B cell (primary cell): ENCODE measurements at regions not wholly inside any gene's neighbourhood (a gene's known extent, or its start where the extent isn't known, plus 50 kb on each side); places are given as distances from the start of the nearest gene placed in this dataset.

Experiments
- ATAC-seq: fragments of 200-7000 bp; cut with Tn5 transposase; one replicate; pipeline ENCODE4 v1.10.0; 2021; ENCODE audit warnings: low read depth, mild to moderate bottlenecking, moderate number of reproducible peaks, moderate library complexity
- CTCF ChIA-PET: fragments of 350-600 bp; sonication (Branson Sonifier 250); formaldehyde crosslinking; loops from one replicate; lab custom pipeline; 2021; ENCODE audit warnings: antibody characterized with exemption, inconsistent platforms; lab: Charles Lee
- POLR2A ChIA-PET: fragments of 350-600 bp; sonication (Branson Sonifier 250); formaldehyde crosslinking; loops from one replicate; lab custom pipeline; 2021; ENCODE audit warnings: antibody characterized with exemption; lab: Charles Lee
- DNase-seq: peaks from one replicate; pipeline ENCODE4 v3.0.0; 2013
- H2AFZ ChIP-seq: 2 replicates; pipeline ENCODE4 v1.6.1; 2012; ENCODE audit warnings: mild to moderate bottlenecking, low read depth, low read length; ENCODE audit not compliant: insufficient read depth, poor library complexity, severe bottlenecking
- H3K27ac ChIP-seq, 2 donors: 1 replicate in 1 of 2; 2 replicates in 1 of 2; pipeline ENCODE4 v1.5.1; 2012 to 2013; ENCODE audit warnings: low read length in 2 of 2, mild to moderate bottlenecking in 2 of 2, moderate library complexity in 1 of 2
- H3K27me3 ChIP-seq, 4 experiments: fragments of 200-600 bp in 1 of 4; sonication (generic) in 1 of 4; replicated peaks in 1 of 4; 1 replicate in 2 of 4; 2 replicates in 2 of 4; pipeline versions ENCODE4 v1.6.1 to v1.7.0; 2013 to 2016; ENCODE audit warnings: low read length in 3 of 4, mild to moderate bottlenecking in 2 of 4, mixed read lengths in 1 of 4, moderate library complexity in 1 of 4; ENCODE audit not compliant: insufficient read depth in 4 of 4, control insufficient read depth in 3 of 4; ENCODE audit errors: control extremely low read depth in 1 of 4
- H3K36me3 ChIP-seq, 2 experiments: replicated peaks in 1 of 2; 1 replicate in 1 of 2; 2 replicates in 1 of 2; pipeline versions ENCODE4 v1.6.1 to v1.7.1; 2013; ENCODE audit warnings: low read length in 1 of 2; ENCODE audit not compliant: insufficient read depth in 2 of 2, control insufficient read depth in 1 of 2; ENCODE audit errors: control extremely low read depth in 1 of 2, extremely low read depth in 1 of 2
- H3K4me1 ChIP-seq, 2 donors: fragments of 200-600 bp in 1 of 2; sonication (generic) in 1 of 2; 1 replicate in 1 of 2; 2 replicates in 1 of 2; pipeline versions ENCODE4 v1.5.1 to v1.6.1; 2013 to 2017; ENCODE audit warnings: low read length in 2 of 2; ENCODE audit not compliant: control insufficient read depth in 2 of 2, insufficient read depth in 2 of 2
- H3K4me2 ChIP-seq: replicated peaks from 2 replicates; pipeline ENCODE3; 2012; ENCODE audit warnings: mild to moderate bottlenecking, low read depth, low read length; ENCODE audit not compliant: poor library complexity, severe bottlenecking
- H3K4me3 ChIP-seq, 5 experiments: fragments of 200-600 bp in 1 of 5; sonication (generic) in 1 of 5; 1 replicate in 3 of 5; 2 replicates in 2 of 5; pipeline versions ENCODE4 v1.5.1 to v1.7.0; 2011 to 2016; ENCODE audit warnings: low read length in 4 of 5, mild to moderate bottlenecking in 4 of 5, low read depth in 2 of 5, control low read depth in 1 of 5, moderate library complexity in 1 of 5; ENCODE audit not compliant: insufficient read depth in 1 of 5; ENCODE audit errors: control extremely low read depth in 1 of 5, extremely low read depth in 1 of 5
- H3K79me2 ChIP-seq: fragments of 200-600 bp; sonication (generic); one replicate; pipeline ENCODE4 v1.6.0; 2016; ENCODE audit warnings: low read length; ENCODE audit not compliant: control insufficient read depth, insufficient read depth
- H3K9ac ChIP-seq: fragments of 200-600 bp; sonication (generic); 2 replicates; pipeline ENCODE4 v1.6.1; 2017; ENCODE audit warnings: mild to moderate bottlenecking, low read length, moderate library complexity
- H3K9me3 ChIP-seq, 3 donors: one replicate each; pipeline versions ENCODE4 v1.6.1 to v1.7.1; 2013; ENCODE audit warnings: low read length in 2 of 3; ENCODE audit not compliant: control insufficient read depth in 2 of 3, insufficient read depth in 1 of 3; ENCODE audit errors: control extremely low read depth in 1 of 3
- H4K20me1 ChIP-seq: 2 replicates; pipeline ENCODE4 v1.6.0; 2012; ENCODE audit warnings: mild to moderate bottlenecking, low read length; ENCODE audit not compliant: insufficient read depth, control insufficient read depth, poor library complexity, severe bottlenecking
- H3K27ac Mint-ChIP-seq: one replicate; pipeline ENCODE4 v1.8.0; 2021; ENCODE audit warnings: mixed read lengths
- H3K27me3 Mint-ChIP-seq: one replicate; pipeline ENCODE4 v1.8.0; 2021; ENCODE audit warnings: mixed read lengths
- H3K4me1 Mint-ChIP-seq: one replicate; pipeline ENCODE4 v1.8.0; 2021; ENCODE audit warnings: mixed read lengths
- H3K4me3 Mint-ChIP-seq: one replicate; pipeline ENCODE4 v1.8.0; 2021; ENCODE audit warnings: mixed read lengths
- H3K9me3 Mint-ChIP-seq: one replicate; pipeline ENCODE4 v1.8.0; 2022; ENCODE audit warnings: mixed read lengths; ENCODE audit not compliant: insufficient read depth
- EZH2 ChIP-seq: IDR thresholded peaks from 2 replicates; pipeline ENCODE4 v1.6.1; 2012; ENCODE audit warnings: borderline replicate concordance, low read depth, mild to moderate bottlenecking, moderate library complexity, low read length; ENCODE audit not compliant: insufficient read depth, poor library complexity, severe bottlenecking
- WGBS: methylation state at CpG from one replicate; pipeline ENCODE4 v1.1.5; 2013; ENCODE audit warnings: missing lambda C conversion rate; ENCODE audit not compliant: insufficient coverage; 5-methylcytosine and 5-hydroxymethylcytosine counted together
- intact Hi-C: fragments of 100-400 bp; cut with micrococcal nuclease; formaldehyde crosslinking; loops from one replicate; pipeline ENCODE4 v1.10.0; 2022
- TF ChIP-seq, protein P1 (sequence below): fragments of 200-600 bp; IDR thresholded peaks from one replicate; pipeline ENCODE4 v1.8.0; 2022; ENCODE audit warnings: antibody characterized with exemption, mild to moderate bottlenecking

GRCh38 chr4:71255976-71256375 lies 82.8 kb upstream of the SLC4A4 start:
- intact Hi-C loops: no loop called here
- no peaks in the 10 kb centered on the region for H3K27me3 ChIP-seq
- no peak overlapping the region for H3K4me3 ChIP-seq
- no peaks in the 10 kb centered on the region for H3K9me3 ChIP-seq
- POLR2A ChIA-PET: no interaction called here
- CTCF ChIA-PET: interaction anchor here (0.6 kb wide), 1 partner anchor 42 kb away, joined by 3 read pairs; no protein-coding TSS in a partner anchor
- Mint-ChIP-seq H3K27me3 (peaks cover 6% of the 10 kb centered on the region), H3K4me3 (no peak overlapping the region), H3K4me1 (peaks cover 8% of the 10 kb centered on the region), H3K9me3 (no peaks in the 10 kb centered on the region), H3K27ac (no peak overlapping the region)
- TF ChIP-seq, protein P1, sequence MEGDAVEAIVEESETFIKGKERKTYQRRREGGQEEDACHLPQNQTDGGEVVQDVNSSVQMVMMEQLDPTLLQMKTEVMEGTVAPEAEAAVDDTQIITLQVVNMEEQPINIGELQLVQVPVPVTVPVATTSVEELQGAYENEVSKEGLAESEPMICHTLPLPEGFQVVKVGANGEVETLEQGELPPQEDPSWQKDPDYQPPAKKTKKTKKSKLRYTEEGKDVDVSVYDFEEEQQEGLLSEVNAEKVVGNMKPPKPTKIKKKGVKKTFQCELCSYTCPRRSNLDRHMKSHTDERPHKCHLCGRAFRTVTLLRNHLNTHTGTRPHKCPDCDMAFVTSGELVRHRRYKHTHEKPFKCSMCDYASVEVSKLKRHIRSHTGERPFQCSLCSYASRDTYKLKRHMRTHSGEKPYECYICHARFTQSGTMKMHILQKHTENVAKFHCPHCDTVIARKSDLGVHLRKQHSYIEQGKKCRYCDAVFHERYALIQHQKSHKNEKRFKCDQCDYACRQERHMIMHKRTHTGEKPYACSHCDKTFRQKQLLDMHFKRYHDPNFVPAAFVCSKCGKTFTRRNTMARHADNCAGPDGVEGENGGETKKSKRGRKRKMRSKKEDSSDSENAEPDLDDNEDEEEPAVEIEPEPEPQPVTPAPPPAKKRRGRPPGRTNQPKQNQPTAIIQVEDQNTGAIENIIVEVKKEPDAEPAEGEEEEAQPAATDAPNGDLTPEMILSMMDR: no peak
- TF ChIP-seq EZH2: no peak
- no peaks in the 10 kb centered on the region for H3K79me2 ChIP-seq
- no peak overlapping the region for H2AFZ ChIP-seq
- no peaks in the 10 kb centered on the region for H4K20me1 ChIP-seq
- no peaks in the 10 kb centered on the region for H3K36me3 ChIP-seq
- ATAC-seq (no peak), DNase-seq (no peak)
- WGBS: 100% methylated on average over 1 of the region's 1 CpG
- no peak overlapping the region for H3K9ac ChIP-seq
- no peak overlapping the region for H3K4me2 ChIP-seq
- peaks cover 0 to 4% of the 10 kb centered on the region in 2 donors for H3K4me1 ChIP-seq
- H3K27ac ChIP-seq: no peak overlapping the region

DNA sequence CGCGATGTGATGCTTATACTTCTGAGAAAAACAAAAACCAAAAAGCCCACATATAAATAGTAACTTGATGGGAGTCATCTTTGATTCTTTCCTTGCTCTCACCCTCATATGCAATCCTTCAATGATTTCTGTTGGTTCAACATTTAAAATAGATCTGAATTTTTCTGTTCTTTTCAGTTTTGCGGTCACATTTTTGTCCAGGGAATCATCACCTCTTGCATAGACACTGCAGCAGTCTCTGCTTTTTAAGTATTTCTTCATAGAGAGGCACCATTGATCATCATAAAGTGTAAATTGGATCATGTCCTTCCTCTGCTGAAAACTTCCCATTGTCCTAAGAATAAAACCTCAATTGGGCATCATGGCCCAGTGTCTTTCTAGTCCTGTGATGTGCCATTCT lies 81.1 kb upstream of the SLC4A4 start:
- no peak overlapping the region for H3K4me3 ChIP-seq

More for the DNA sequence above, 81.1 kb upstream of the SLC4A4 start:
- Mint-ChIP-seq H3K4me1 (peaks cover 12% of the 10 kb centered on the region), H3K27ac (no peak overlapping the region), H3K27me3 (peaks cover 14% of the 10 kb centered on the region), H3K9me3 (no peaks in the 10 kb centered on the region), H3K4me3 (no peak overlapping the region)
- ChIA-PET POLR2A (no interaction called here), CTCF (no interaction called here)
- TF ChIP-seq, protein P1: no peak
- TF ChIP-seq EZH2: no peak
- Histone ChIP-seq H3K27me3 (no peaks in the 10 kb centered on the region), H3K79me2 (no peaks in the 10 kb centered on the region), H2AFZ (no peak overlapping the region), H4K20me1 (no peaks in the 10 kb centered on the region), H3K4me1 (peaks cover 0 to 4% of the 10 kb centered on the region in 2 donors), H3K27ac (no peak overlapping the region), H3K4me2 (no peak overlapping the region), H3K36me3 (no peaks in the 10 kb centered on the region), H3K9ac (no peak overlapping the region), H3K9me3 (no peaks in the 10 kb centered on the region)
- WGBS: no CpG with 5 or more reads among the region's 3 CpGs
- no peak for DNase-seq
- no peak for ATAC-seq
- intact Hi-C loops: no loop called here
